GM12874 (cell line): ENCODE measurements at regions not wholly inside any gene's neighbourhood (a gene's known extent, or its start where the extent isn't known, plus 50 kb on each side); places are given as distances from the start of the nearest gene placed in this dataset.

ENCODE experiments used
- TF ChIP-seq, protein P1 (sequence below): IDR thresholded peaks from 2 replicates; pipeline ENCODE4 v1.5.1; 2011; ENCODE audit warnings: low read depth, mild to moderate bottlenecking, control low read depth, low read length, moderate library complexity; ENCODE audit not compliant: insufficient read depth

DNA sequence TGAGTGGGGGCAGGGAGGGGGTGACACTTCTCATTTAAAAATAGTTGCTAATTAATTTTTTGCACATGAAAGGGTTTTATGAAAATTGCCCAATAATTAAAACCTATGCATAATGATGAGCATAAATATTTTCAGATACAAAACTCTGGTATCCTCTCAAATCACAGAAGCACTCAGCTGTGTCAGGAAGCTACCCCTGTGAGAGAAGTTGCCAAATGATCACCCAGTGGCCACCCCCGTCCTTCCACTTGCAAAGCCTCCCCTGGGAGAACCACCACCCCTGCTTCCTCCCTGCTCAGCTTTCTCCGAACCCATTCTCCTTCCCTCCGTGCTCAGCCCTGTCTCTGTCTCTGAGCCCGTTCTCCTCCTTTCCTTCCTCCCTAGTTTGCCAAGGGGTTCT, 400.2 kb upstream of the SALL3 start:
- TF ChIP-seq, protein P1, sequence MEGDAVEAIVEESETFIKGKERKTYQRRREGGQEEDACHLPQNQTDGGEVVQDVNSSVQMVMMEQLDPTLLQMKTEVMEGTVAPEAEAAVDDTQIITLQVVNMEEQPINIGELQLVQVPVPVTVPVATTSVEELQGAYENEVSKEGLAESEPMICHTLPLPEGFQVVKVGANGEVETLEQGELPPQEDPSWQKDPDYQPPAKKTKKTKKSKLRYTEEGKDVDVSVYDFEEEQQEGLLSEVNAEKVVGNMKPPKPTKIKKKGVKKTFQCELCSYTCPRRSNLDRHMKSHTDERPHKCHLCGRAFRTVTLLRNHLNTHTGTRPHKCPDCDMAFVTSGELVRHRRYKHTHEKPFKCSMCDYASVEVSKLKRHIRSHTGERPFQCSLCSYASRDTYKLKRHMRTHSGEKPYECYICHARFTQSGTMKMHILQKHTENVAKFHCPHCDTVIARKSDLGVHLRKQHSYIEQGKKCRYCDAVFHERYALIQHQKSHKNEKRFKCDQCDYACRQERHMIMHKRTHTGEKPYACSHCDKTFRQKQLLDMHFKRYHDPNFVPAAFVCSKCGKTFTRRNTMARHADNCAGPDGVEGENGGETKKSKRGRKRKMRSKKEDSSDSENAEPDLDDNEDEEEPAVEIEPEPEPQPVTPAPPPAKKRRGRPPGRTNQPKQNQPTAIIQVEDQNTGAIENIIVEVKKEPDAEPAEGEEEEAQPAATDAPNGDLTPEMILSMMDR: no peak

DNA sequence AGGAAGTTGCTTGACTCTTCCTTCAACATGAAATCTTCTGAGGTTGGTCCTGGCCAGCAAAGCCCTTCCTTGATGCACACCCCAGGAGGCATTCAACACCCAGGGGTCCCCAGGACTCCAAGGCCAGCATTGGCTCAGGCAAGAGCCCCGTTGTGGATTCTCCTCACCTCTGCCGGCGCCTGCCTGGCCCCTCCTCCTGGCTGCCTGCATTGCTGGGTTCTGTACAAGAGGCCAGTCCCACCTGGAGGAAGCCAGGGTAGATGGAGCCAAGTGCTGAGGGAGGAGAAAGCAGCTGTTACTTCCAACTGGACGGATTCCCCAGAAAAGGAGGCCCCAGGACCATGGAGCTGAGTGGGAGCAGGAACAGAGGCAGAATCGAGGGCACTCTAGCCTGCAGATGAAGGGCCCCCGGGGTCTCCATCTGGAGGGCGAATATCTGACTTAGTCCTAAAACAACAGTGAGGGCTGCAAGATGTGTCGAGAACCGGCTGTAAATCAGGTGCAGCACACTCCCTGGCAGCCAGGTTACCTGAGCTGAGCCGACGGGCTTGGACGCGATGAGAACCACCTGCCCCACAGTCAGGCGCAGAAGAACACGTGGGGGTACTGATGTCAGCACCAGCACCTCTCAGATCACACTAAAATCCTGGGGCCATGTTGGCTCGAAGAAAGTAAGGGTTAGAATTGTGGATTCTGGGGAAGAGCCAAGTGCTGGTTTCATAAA, 399.6 kb upstream of the SALL3 start:
- TF ChIP-seq, protein P1: no peak

DNA sequence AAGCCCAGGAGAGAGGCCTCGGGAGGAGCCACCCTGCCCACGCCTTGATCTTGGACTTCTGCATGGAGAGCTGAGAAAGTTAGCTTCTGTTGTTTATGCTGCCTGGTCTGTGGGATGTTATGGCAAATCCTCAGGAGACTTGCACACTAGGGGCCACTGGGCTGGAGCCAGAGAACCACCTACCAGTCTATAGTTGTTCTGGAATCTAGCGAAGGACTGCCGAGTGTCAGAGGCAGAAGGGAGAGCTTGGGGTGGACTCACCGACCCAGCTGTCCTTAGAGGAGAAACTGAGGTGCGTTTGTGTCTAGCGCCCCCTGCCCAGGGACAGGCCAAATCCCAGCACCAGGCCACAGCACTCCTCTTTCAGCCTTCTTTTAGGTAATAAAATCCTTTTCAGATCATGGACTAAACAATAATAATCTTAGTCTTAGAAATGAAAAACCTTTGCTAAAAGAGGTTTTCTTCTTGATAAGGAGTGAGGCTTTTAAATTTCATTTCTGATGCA, 398.7 kb upstream of the SALL3 start:
- TF ChIP-seq, protein P1: no peak

DNA sequence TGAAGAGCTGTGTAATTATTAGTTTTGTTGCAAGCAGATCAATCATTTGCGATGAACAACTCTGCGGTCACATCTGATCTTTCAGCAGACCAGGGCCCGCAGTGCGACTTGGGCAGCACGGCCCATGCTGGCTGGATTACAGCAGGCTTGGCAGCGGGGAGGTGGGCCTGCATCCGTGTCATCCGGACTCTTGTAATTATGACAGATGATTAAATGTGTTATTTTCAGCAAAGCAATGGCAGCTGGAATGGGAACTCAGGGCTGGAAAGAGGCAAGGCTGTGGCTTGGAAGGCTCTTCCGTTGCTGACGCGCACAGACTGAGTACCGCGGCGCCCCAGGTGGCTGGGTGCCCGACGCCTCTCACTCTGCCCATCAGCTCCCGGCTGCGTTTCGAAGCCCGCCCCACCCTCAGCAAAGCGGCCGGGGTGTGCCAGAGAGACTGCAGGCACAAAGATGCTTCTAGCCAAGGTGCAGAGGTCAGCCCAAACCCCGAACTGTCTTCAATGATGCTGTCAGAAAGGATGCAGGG, 397.4 kb upstream of the SALL3 start:
- TF ChIP-seq, protein P1: no peak

DNA sequence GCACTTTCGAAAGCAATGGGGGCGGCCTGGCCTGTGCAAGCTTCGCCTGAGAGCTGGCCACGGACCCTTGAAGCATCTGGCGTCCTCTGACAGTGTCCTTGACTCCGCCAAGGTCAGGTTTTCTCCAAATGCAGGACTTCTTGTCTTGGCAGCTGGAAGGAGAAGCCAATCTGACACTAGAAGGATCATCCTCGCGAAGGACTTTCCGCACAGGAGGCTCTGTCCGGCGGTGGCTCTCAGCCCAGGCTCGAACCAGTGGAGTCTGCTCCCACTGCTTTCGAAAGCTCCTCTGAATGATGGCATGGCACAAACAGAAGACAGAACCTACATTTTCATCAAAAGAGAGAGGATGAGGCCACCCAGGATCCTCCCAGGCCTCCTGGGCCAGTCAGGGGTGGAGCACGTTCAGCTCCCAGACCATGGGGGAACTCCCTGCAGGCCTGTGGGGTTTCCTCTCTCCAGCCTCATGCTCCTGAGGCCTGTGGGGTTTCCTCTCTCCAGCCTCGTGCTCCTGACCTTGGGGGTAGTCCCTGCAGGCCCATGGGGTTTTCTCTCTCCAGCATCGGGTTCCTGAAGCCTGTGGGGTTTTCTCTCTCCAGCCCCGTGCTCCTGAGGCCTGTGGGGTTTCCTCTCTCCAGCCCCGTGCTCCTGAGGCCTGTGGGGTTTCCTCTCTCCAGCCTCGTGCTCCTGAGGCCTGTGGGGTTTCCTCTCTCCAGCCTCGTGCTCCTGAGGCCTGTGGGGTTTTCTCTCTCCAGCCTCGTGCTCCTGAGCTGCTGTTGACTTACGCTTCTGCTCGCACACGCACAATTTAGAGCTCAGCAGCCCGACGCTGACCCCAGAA, 396.5 kb upstream of the SALL3 start:
- TF ChIP-seq, protein P1: no peak

DNA sequence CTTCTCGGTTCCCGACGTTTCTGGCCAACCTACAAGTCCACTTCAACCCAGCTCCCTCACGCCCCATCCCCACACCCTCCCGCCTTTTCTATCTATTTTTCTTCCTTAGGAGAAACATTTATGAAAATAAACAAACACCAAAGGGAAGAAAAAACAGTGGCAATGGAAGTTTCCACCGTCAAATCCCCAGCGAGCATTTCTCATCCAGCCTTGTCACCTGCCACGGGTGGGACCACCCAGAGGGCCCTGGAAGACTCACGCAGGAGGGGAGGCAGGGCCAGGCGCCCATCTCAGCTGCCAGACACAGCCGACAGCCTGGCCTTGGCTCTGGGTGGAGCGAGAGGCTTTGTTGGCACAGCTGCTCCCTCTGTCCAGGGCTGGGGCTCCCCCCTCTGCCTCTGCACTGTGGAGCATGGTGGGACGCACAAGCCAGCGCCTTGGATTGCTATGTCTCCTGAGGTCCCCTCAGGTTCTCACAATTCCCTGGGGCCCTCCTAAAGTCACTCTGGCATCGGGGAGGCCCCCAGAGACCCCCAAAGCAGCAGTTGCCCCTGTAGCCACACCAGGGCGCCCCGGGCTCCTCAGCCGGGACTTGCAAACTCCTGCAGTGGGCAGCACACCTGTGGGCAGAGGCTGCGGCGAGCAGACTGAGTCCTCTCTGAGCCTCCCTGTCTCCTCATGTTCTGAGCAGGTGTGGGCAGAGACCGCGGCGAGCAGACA, 395.7 kb upstream of the SALL3 start:
- TF ChIP-seq, protein P1: no peak
